NCI-H774 (cell line): ENCODE measurements at regions not wholly inside any gene's neighbourhood (a gene's known extent, or its start where the extent isn't known, plus 50 kb on each side); places are given as distances from the start of the nearest gene placed in this dataset.

Source experiments
- DNase-seq: peaks from one replicate; lab custom pipeline; 2025; lab: John Stamatoyannopoulos, UW

DNA sequence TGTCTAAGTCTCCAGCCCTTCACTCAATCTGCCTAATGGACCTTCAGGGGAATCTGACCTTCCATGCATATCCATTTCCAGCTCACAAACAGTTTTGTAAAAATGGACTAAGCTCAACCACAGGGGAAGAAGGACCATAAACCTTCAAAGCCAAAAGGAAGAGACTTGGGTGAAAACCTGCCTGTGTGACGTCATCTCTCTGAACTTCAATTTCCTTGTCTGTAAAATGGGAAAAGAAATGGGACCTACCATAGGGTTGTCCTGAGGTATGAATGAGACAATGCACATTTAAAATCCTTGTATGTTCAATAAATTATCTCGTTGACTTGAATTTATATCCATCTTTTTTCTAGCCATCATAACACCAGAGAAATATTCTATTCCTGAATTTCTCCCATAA lies 370.7 kb downstream of the INSC start:
- no peak for DNase-seq

- no peak for DNase-seq
These were observed 374.6 kb downstream of the INSC start for GRCh38 chr11:15489281-15489680.

GRCh38 chr11:15490535-15490934 lies 375.8 kb downstream of the INSC start:
- no peak for DNase-seq

DNA sequence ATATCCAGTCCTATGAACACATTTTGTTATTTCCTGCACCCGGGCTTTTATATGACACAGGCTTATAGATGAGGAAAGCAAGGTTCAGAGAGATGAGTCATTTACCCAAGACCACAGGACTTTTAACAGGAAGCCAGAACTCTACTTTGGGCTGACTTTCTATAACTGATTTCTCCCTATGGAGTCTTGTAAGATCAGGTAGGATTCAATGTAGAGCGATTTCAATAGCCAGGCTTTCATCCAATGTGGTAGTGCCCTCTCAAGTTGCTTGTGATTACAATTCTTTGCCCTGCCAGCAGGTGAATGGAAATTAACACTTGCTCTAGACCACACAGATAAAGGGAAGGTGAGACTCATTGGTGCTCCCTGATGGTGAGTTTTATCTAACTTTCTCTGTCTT lies 378.3 kb downstream of the INSC start:
- no peak for DNase-seq

DNA sequence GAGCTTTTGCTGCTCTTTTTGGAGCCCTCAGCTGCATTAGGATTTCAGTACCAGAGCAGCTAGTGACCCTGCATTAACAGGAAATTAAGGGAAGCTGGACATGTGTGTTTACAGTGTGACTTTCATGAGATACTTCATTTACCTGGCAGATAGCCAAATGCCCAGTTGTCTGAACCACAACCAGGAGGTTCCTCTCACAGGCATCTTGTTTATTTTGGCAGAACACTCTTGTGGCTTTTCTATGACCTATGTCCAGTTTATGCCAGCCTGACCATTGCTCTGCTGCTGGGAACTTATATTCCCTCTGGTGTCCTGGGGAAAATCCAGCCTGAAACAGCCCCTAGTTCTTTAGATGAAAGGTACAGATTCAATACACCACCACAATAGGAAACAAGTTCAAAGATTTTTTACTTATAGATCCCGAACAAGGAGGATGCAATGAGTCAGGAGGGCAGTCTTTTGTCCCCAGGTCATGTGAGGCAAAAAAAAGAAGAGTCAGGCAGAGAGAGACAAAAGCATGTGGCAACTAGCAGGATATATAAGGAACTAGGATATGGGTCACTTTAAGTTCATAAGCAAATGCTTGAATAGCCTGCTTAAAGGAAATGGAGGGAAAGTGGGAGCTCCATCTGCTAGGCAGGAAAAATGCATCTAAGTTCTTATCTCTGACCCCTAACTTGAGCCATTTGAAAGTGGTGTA lies 379.3 kb downstream of the INSC start:
- peak; percentile 57 for DNase-seq

DNA sequence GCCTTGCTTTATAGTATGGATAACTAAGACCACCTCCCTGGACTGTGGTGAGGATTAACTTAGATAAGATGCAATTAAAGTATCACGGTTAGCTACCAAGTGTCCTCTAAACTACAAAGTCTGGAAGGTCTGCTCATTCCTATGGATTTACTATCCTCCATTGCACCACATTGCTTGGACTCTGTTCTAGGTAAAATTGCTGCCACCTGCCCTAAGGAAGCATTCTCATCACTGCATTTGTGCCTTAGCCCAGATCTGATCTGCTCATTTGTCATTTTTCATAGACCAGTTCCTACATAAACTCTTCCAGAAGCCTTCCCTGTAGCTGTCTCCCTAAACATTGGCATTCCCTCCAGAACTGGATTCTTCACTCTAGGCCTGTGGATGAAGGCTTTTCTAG lies 380.0 kb downstream of the INSC start:
- no peak for DNase-seq

- DNase-seq: no peak
These were observed 380.7 kb downstream of the INSC start for GRCh38 chr11:15495462-15495861.

DNA sequence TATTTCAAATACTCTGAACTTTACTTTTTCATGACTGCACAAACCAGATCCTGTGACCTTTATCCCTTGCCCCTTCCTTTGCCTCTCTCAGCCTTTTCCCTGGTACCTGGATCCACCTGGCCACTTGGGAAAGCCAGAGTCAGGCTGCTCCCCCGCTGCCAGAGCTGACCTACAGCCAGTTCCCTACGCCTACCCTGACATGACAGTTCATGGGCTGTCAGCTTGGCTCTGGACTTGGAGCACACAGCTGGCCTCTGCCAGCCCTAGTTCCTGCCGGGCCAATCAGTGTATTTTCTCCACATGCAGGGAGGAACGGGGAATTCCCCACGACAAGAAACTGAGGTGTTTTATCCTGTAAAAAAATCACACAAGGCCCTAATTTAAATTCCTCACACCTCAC lies 382.6 kb downstream of the INSC start:
- no peak for DNase-seq

DNA sequence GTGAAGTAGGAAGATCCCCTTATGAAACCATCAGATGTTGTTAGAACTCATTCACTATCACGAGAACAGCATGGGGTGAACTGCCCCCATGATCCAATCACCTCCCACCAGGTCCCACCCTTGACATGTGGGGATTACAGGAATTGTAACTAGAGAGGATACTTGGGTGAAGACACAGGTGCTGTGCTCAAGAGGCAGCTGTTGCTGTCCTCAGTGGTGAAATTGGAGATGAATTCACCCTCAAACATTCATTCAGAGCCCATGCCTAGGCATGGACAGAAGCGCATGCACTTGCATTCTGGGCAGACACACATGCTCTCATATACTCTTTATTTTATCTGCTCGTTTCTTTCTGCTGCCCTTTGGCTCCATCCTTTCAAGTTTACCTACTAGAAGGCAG lies 385.0 kb downstream of the INSC start:
- DNase-seq: no peak

DNA sequence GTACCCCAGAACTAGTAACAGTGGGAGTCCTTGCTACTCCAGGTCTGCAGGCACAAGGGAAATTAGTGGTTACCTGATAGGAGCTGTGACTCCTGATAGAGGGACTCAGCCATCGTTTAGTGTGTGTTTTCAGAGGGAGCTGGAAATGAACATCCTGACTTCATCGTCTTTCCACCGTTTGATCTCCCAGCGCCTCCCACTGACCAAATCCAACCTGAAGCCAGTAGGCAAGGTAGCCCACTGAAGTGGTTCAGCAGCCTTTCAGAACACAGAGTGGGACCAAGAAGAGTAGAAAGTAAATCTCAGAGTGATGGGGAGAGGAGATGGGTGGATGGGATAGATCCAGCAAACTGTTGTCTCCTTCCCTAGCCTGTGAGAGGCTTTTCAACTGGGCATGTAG lies 385.9 kb downstream of the INSC start:
- DNase-seq: no peak

DNA sequence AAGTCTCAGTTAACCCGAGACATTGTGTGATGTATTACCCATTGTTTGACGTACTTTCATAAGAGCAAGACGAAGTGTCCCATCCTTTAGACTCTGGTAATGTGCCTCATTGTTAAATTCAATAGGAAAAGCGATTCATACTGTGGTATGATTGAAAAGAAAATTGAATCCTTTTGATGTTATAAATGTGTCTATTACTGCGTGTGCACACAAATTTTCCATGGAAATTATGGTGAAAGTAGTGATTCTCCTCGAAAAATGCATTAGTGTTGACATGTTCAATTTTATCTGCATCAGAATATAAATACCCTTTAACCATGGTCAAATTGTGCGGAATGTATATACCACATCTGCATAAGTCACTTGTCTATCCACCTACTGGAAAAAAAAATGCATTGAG lies 386.8 kb downstream of the INSC start:
- no peak for DNase-seq

DNA sequence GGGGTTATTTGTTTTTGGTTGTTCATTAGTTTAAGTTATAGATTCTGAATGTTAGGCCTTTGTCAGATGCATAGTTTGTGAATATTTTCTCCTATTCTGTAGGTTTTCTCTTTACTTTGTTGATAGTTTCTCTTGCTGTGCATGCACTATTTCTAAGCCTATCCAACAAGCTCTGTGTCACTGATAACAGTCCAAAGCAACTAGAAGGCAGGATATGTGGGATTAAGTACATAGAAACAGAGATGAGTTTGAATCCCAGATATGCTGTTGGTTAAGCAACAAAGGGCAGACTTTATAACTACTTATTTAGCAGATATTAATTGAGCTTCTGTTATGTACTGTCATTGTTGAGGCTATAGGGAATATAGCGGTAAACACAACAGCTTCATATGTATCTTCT lies 390.4 kb downstream of the INSC start:
- DNase-seq: no peak

DNA sequence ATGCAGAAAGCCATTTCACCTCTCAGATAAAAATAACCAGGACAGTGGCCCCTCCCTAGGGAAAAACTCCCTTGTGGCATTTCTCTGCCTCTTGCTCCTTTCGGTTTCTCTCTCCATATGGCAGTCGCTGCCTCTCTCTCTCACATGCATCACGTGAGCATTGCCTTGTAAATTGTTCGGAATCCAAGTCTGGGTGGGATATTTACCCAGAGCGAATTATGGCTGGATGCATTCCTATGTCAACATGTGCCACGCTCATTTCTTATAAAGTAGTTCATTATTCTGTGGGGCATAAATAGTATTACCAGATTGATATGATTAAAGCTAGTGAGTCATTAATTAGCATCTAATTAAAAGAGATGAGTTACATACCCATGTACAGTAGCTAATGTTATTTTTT lies 392.9 kb downstream of the INSC start:
- DNase-seq: peak; percentile 12

DNA sequence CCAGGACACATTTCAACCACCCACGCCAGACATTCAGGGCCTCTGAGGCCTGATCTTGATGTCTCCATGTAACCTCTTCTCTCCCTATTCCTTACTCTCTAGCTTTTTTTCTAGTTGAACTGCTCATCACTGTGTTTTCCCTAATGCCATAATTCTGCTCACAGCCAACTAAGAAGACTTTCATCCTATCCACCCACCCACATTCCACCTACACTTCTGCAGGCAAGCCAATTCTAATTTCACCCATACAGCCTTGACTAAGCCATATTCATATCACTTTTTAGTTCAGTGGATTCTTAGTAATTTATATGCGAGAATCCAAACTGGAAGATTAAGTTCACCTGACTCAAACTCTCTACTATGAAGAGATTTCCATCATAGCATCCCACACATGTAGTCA lies 394.4 kb downstream of the INSC start:
- DNase-seq: no peak

DNA sequence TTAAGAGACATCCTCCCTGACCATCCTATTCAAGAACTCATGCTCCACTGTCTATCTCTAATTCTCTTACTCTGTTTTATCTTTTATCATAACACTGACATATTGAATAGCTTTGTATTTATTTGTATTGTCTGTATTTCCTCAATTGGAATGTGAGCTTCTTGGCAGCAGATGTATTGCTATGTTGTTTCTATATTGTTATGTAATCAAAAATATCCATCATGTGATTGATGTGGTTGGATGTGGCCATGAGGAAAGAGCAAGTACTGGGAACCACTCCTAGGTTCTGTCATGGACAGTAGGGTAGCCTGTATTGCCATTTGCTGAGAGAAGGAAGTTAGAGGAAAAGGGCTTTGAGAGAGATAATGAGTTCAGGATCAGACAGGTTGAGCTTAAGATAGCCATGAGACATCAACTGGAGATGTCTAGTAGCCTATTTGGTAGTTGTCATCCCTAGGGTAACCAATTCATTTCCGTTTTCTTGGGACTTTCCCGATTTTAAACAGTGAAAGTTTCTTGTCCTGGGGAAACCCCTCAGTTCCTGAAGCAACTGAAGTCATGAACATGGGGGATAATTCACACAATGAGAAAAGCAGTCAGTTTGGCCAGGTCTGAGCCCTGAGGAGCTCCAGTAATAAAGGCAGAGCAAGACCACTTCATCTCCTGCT lies 404.5 kb downstream of the INSC start:
- no peak for DNase-seq

DNA sequence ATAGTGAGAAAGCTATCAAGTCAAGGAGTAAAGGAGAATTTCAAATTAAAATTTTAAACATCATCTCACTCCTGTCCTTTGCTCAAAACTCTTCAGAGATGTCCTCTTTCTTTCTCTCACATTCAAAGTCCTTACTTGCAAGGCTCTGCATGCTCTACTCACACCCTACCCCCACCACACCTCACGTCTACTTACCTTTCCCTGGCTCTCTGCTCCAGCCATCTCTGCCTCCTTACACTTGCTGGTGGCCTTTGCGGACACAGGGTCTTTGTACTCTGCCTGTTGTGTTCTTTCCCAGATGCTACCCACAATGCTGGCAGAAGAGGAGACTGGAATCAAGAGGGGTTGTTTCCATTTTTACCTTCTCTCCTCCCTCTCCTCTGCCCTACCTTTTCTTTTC lies 405.2 kb downstream of the INSC start:
- DNase-seq: no peak

- DNase-seq: no peak
These were observed 408.8 kb downstream of the INSC start for GRCh38 chr11:15523543-15523942.

GRCh38 chr11:15525582-15525981 lies 410.9 kb downstream of the INSC start:
- DNase-seq: no peak

DNA sequence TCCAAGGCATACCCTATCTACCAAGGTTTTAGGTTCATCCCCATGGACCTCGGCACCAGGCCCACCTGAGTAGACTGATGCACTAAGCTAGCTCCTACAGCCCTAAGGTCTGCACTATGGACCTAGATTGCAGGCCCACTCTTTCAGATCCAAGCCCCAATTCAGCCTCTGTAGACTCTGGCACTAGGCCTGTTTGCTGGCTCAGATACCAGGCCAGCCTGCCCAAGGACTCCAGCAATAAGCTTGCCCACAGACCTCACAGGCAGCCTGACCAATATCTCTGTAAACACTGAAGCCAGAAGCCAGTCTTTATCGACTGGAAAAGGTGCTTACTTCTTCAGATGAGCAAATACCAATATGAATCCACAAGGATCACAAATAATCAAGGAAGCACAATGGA lies 411.3 kb downstream of the INSC start:
- DNase-seq: no peak

- no peak for DNase-seq
These were observed 412.2 kb downstream of the INSC start for GRCh38 chr11:15526859-15527450.

GRCh38 chr11:15532432-15532831 lies 417.7 kb downstream of the INSC start:
- no peak for DNase-seq

GRCh38 chr11:15534266-15534665 lies 419.5 kb downstream of the INSC start:
- no peak for DNase-seq

- no peak for DNase-seq
These were observed 420.7 kb downstream of the INSC start for GRCh38 chr11:15535414-15535813.

GRCh38 chr11:15536438-15536837 lies 421.7 kb downstream of the INSC start:
- DNase-seq: no peak
